Progenitor cell of endocrine pancreas (in vitro differentiated cells): ENCODE measurements at regions not wholly inside any gene's neighbourhood (a gene's known extent, or its start where the extent isn't known, plus 50 kb on each side); places are given as distances from the start of the nearest gene placed in this dataset.

Experiments
- DNase-seq: peaks from one replicate; pipeline ENCODE4 v3.0.0; 2021; ENCODE audit warnings: low spot score; ENCODE audit not compliant: unreplicated experiment
- H3K27ac Mint-ChIP-seq: 2 replicates; pipeline ENCODE4 v1.8.0; 2021; ENCODE audit warnings: mild to moderate bottlenecking, moderate library complexity, mixed read lengths
- H3K27me3 Mint-ChIP-seq: 2 replicates; pipeline ENCODE4 v1.8.0; 2021; ENCODE audit warnings: mixed read lengths
- H3K36me3 Mint-ChIP-seq: 2 replicates; pipeline ENCODE4 v1.8.0; 2022; ENCODE audit warnings: mixed read lengths; ENCODE audit not compliant: insufficient read depth
- H3K4me1 Mint-ChIP-seq: 2 replicates; pipeline ENCODE4 v1.8.0; 2021; ENCODE audit warnings: low read depth, mixed read lengths
- H3K4me3 Mint-ChIP-seq: 2 replicates; pipeline ENCODE4 v1.8.0; 2021; ENCODE audit warnings: low read depth, mild to moderate bottlenecking, moderate library complexity, mixed read lengths
- H3K9me3 Mint-ChIP-seq: 2 replicates; pipeline ENCODE4 v1.8.0; 2021; ENCODE audit warnings: low read depth, mixed read lengths
- TF ChIP-seq, protein P1 (sequence below): fragments of 200-600 bp; sonication (generic); IDR thresholded peaks from one replicate; pipeline ENCODE4 v1.5.0; 2021; ENCODE audit warnings: antibody characterized with exemption, mild to moderate bottlenecking; ENCODE audit not compliant: unreplicated experiment

DNA sequence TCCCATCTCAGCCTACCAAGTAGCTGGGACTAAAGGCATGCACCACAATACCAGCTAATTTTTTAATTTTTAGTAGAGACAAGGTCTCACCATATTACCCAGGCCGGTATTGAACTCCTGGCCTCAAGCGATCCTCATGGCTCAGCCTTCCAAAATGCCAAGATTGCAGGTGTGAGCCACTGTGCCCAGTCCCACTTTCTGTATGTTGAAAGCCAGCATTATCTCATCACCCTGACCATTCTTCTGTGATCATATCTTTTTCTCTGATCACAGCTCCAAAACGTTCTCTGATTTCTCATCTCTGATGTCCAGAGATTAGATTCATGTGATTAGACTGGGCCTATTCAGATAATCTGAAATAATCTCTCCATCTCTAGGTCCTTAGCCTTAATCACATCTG is 337.7 kb downstream of the TPBG start:
- Mint-ChIP-seq H3K27me3 (no peaks in the 10 kb centered on the region), H3K36me3 (no peaks in the 10 kb centered on the region), H3K4me3 (no peak overlapping the region), H3K27ac (no peak overlapping the region), H3K9me3 (peaks cover 6% of the 10 kb centered on the region), H3K4me1 (no peaks in the 10 kb centered on the region)
- no peak for DNase-seq
- TF ChIP-seq, protein P1, sequence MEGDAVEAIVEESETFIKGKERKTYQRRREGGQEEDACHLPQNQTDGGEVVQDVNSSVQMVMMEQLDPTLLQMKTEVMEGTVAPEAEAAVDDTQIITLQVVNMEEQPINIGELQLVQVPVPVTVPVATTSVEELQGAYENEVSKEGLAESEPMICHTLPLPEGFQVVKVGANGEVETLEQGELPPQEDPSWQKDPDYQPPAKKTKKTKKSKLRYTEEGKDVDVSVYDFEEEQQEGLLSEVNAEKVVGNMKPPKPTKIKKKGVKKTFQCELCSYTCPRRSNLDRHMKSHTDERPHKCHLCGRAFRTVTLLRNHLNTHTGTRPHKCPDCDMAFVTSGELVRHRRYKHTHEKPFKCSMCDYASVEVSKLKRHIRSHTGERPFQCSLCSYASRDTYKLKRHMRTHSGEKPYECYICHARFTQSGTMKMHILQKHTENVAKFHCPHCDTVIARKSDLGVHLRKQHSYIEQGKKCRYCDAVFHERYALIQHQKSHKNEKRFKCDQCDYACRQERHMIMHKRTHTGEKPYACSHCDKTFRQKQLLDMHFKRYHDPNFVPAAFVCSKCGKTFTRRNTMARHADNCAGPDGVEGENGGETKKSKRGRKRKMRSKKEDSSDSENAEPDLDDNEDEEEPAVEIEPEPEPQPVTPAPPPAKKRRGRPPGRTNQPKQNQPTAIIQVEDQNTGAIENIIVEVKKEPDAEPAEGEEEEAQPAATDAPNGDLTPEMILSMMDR, result no peak

DNA sequence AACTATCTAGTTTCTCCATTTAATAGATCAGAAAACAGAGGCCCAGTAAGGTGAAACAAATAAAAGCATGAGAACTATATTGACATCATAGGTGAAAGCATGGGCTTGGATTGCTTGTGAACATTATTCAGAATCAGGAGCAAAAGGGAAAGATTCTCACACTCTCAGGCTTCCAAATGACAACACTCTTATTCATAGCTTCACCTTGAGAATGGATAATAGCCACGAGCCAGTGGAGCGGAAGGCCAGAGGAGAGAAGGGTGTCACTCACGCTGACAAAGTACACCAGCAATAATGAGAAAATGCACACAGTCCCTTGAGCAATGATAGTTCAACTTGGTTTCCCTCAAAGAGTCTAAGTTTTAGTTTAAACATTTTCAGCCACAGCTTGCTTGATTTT is 339.0 kb downstream of the TPBG start:
- Mint-ChIP-seq H3K27me3 (no peaks in the 10 kb centered on the region), H3K4me1 (no peaks in the 10 kb centered on the region), H3K4me3 (no peak overlapping the region), H3K36me3 (no peaks in the 10 kb centered on the region), H3K27ac (no peak overlapping the region), H3K9me3 (peaks cover 11% of the 10 kb centered on the region)
- DNase-seq, result no peak
- TF ChIP-seq, protein P1, result no peak

DNA sequence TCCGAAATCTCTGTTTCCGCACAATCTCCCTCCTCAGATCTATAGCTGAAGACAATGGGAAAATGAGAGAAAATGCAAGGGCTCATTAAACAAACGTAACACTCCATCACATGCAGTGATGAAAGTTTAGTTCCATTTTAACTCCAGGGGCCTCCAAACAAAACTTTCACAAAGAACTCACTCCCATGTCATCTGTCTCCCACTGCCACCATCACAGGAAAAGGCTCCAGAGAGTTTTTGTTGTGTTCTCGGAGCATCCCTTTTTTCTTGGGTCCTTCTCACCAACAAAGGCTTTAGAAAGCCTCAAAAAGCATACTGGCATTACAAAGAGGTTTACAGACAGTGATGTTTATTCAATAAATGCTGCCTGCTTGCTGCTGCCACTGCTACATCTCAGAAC is 339.6 kb downstream of the TPBG start:
- H3K36me3 Mint-ChIP-seq, result no peaks in the 10 kb centered on the region
- H3K9me3 Mint-ChIP-seq, result peaks cover 11% of the 10 kb centered on the region
- no peak overlapping the region for H3K4me3 Mint-ChIP-seq
- TF ChIP-seq, protein P1, result no peak
- no peak for DNase-seq
- no peak overlapping the region for H3K27ac Mint-ChIP-seq
- H3K4me1 Mint-ChIP-seq, result no peaks in the 10 kb centered on the region
- H3K27me3 Mint-ChIP-seq, result no peaks in the 10 kb centered on the region

DNA sequence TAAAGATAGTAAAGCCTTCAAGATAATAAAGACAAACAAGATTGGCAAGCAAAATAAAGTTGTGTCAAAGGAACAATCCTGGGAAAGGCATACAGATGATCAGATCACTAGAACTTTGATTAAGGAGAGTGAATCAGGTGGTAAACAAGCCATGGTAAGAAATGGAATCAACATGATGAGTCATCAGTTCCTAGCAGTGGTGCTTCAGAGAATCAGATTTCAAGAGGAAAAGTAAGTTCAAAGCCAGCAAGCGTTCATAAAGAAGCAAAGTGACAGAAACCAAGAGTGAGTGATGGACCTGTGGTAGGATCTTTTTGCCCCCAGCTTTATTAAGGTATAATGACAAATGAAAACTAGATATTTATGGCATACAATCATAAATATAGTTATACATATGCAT is 340.4 kb downstream of the TPBG start:
- no peak overlapping the region for H3K27ac Mint-ChIP-seq
- peaks cover 11% of the 10 kb centered on the region for H3K9me3 Mint-ChIP-seq
- H3K4me3 Mint-ChIP-seq, result no peak overlapping the region
- DNase-seq, result no peak
- H3K4me1 Mint-ChIP-seq, result no peaks in the 10 kb centered on the region
- H3K36me3 Mint-ChIP-seq, result no peaks in the 10 kb centered on the region
- H3K27me3 Mint-ChIP-seq, result no peaks in the 10 kb centered on the region
- TF ChIP-seq, protein P1, result no peak

DNA sequence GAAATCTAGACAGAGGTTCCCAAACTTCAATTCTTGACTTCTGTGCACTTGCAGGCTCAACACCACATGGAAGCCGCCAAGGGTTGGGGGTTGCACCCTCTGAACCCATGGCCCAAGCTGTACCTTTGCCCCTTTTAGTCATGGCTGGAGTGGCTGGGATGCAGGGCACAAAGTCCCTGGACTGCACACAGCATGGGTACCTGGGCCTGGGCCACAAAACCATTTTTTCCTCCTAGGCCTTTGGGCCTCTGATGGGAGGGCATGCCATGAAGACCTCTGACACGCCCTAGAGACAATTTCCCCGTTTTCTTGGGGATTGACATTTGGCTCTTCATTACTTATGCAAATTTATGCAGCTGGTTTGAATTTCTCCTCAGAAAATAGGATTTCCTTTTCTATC is 342.0 kb downstream of the TPBG start:
- no peak overlapping the region for H3K27ac Mint-ChIP-seq
- no peak for DNase-seq
- TF ChIP-seq, protein P1, result no peak
- no peaks in the 10 kb centered on the region for H3K27me3 Mint-ChIP-seq
- no peaks in the 10 kb centered on the region for H3K4me1 Mint-ChIP-seq
- H3K9me3 Mint-ChIP-seq, result peaks cover 14% of the 10 kb centered on the region
- no peaks in the 10 kb centered on the region for H3K36me3 Mint-ChIP-seq
- no peak overlapping the region for H3K4me3 Mint-ChIP-seq
